B cell (primary cell): ENCODE measurements at regions not wholly inside any gene's neighbourhood (a gene's known extent, or its start where the extent isn't known, plus 50 kb on each side); places are given as distances from the start of the nearest gene placed in this dataset.

Experiments used
- ATAC-seq: fragments of 200-7000 bp; cut with Tn5 transposase; one replicate; pipeline ENCODE4 v1.10.0; 2021; ENCODE audit warnings: low read depth, mild to moderate bottlenecking, moderate number of reproducible peaks, moderate library complexity
- CTCF ChIA-PET: fragments of 350-600 bp; sonication (Branson Sonifier 250); formaldehyde crosslinking; loops from one replicate; lab custom pipeline; 2021; ENCODE audit warnings: antibody characterized with exemption, inconsistent platforms; lab: Charles Lee
- POLR2A ChIA-PET: fragments of 350-600 bp; sonication (Branson Sonifier 250); formaldehyde crosslinking; loops from one replicate; lab custom pipeline; 2021; ENCODE audit warnings: antibody characterized with exemption; lab: Charles Lee
- DNase-seq: peaks from one replicate; pipeline ENCODE4 v3.0.0; 2013
- H2AFZ ChIP-seq: 2 replicates; pipeline ENCODE4 v1.6.1; 2012; ENCODE audit warnings: mild to moderate bottlenecking, low read depth, low read length; ENCODE audit not compliant: insufficient read depth, poor library complexity, severe bottlenecking
- H3K27ac ChIP-seq, 2 donors: 1 replicate in 1 of 2; 2 replicates in 1 of 2; pipeline ENCODE4 v1.5.1; 2012 to 2013; ENCODE audit warnings: low read length in 2 of 2, mild to moderate bottlenecking in 2 of 2, moderate library complexity in 1 of 2
- H3K27me3 ChIP-seq, 4 experiments: fragments of 200-600 bp in 1 of 4; sonication (generic) in 1 of 4; replicated peaks in 1 of 4; 1 replicate in 2 of 4; 2 replicates in 2 of 4; pipeline versions ENCODE4 v1.6.1 to v1.7.0; 2013 to 2016; ENCODE audit warnings: low read length in 3 of 4, mild to moderate bottlenecking in 2 of 4, mixed read lengths in 1 of 4, moderate library complexity in 1 of 4; ENCODE audit not compliant: insufficient read depth in 4 of 4, control insufficient read depth in 3 of 4; ENCODE audit errors: control extremely low read depth in 1 of 4
- H3K36me3 ChIP-seq, 2 experiments: replicated peaks in 1 of 2; 1 replicate in 1 of 2; 2 replicates in 1 of 2; pipeline versions ENCODE4 v1.6.1 to v1.7.1; 2013; ENCODE audit warnings: low read length in 1 of 2; ENCODE audit not compliant: insufficient read depth in 2 of 2, control insufficient read depth in 1 of 2; ENCODE audit errors: control extremely low read depth in 1 of 2, extremely low read depth in 1 of 2
- H3K4me1 ChIP-seq, 2 donors: fragments of 200-600 bp in 1 of 2; sonication (generic) in 1 of 2; 1 replicate in 1 of 2; 2 replicates in 1 of 2; pipeline versions ENCODE4 v1.5.1 to v1.6.1; 2013 to 2017; ENCODE audit warnings: low read length in 2 of 2; ENCODE audit not compliant: control insufficient read depth in 2 of 2, insufficient read depth in 2 of 2
- H3K4me2 ChIP-seq: replicated peaks from 2 replicates; pipeline ENCODE3; 2012; ENCODE audit warnings: mild to moderate bottlenecking, low read depth, low read length; ENCODE audit not compliant: poor library complexity, severe bottlenecking
- H3K4me3 ChIP-seq, 5 experiments: fragments of 200-600 bp in 1 of 5; sonication (generic) in 1 of 5; 1 replicate in 3 of 5; 2 replicates in 2 of 5; pipeline versions ENCODE4 v1.5.1 to v1.7.0; 2011 to 2016; ENCODE audit warnings: low read length in 4 of 5, mild to moderate bottlenecking in 4 of 5, low read depth in 2 of 5, control low read depth in 1 of 5, moderate library complexity in 1 of 5; ENCODE audit not compliant: insufficient read depth in 1 of 5; ENCODE audit errors: control extremely low read depth in 1 of 5, extremely low read depth in 1 of 5
- H3K79me2 ChIP-seq: fragments of 200-600 bp; sonication (generic); one replicate; pipeline ENCODE4 v1.6.0; 2016; ENCODE audit warnings: low read length; ENCODE audit not compliant: control insufficient read depth, insufficient read depth
- H3K9ac ChIP-seq: fragments of 200-600 bp; sonication (generic); 2 replicates; pipeline ENCODE4 v1.6.1; 2017; ENCODE audit warnings: mild to moderate bottlenecking, low read length, moderate library complexity
- H3K9me3 ChIP-seq, 3 donors: one replicate each; pipeline versions ENCODE4 v1.6.1 to v1.7.1; 2013; ENCODE audit warnings: low read length in 2 of 3; ENCODE audit not compliant: control insufficient read depth in 2 of 3, insufficient read depth in 1 of 3; ENCODE audit errors: control extremely low read depth in 1 of 3
- H4K20me1 ChIP-seq: 2 replicates; pipeline ENCODE4 v1.6.0; 2012; ENCODE audit warnings: mild to moderate bottlenecking, low read length; ENCODE audit not compliant: insufficient read depth, control insufficient read depth, poor library complexity, severe bottlenecking
- H3K27ac Mint-ChIP-seq: one replicate; pipeline ENCODE4 v1.8.0; 2021; ENCODE audit warnings: mixed read lengths
- H3K27me3 Mint-ChIP-seq: one replicate; pipeline ENCODE4 v1.8.0; 2021; ENCODE audit warnings: mixed read lengths
- H3K4me1 Mint-ChIP-seq: one replicate; pipeline ENCODE4 v1.8.0; 2021; ENCODE audit warnings: mixed read lengths
- H3K4me3 Mint-ChIP-seq: one replicate; pipeline ENCODE4 v1.8.0; 2021; ENCODE audit warnings: mixed read lengths
- H3K9me3 Mint-ChIP-seq: one replicate; pipeline ENCODE4 v1.8.0; 2022; ENCODE audit warnings: mixed read lengths; ENCODE audit not compliant: insufficient read depth
- EZH2 ChIP-seq: IDR thresholded peaks from 2 replicates; pipeline ENCODE4 v1.6.1; 2012; ENCODE audit warnings: borderline replicate concordance, low read depth, mild to moderate bottlenecking, moderate library complexity, low read length; ENCODE audit not compliant: insufficient read depth, poor library complexity, severe bottlenecking
- WGBS: methylation state at CpG from one replicate; pipeline ENCODE4 v1.1.5; 2013; ENCODE audit warnings: missing lambda C conversion rate; ENCODE audit not compliant: insufficient coverage; 5-methylcytosine and 5-hydroxymethylcytosine counted together
- intact Hi-C: fragments of 100-400 bp; cut with micrococcal nuclease; formaldehyde crosslinking; loops from one replicate; pipeline ENCODE4 v1.10.0; 2022
- TF ChIP-seq, protein P1 (sequence below): fragments of 200-600 bp; IDR thresholded peaks from one replicate; pipeline ENCODE4 v1.8.0; 2022; ENCODE audit warnings: antibody characterized with exemption, mild to moderate bottlenecking

DNA sequence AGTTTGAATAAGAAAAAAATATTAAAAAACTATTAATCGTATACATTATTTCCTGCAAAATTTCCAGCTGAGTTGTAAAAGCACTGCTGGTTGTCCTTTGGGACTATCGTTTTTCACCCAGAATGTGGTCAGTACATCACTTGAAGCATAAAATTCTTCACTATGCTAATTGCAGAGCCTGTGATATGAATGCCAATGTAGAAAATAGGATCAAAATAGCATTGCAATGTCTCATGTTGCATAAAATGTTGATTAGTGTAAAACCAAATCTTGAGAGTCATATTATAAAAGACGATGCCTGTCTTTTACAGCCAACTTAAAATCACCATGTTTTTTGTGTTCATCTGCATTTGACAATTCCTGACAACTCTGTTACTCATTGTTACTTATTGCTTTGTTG, 207.7 kb downstream of the MMUT start:
- Histone ChIP-seq H3K4me1 (no peaks in the 10 kb centered on the region), H4K20me1 (no peaks in the 10 kb centered on the region), H3K4me2 (no peak overlapping the region), H2AFZ (no peak overlapping the region), H3K9me3 (no peaks in the 10 kb centered on the region), H3K79me2 (no peaks in the 10 kb centered on the region), H3K4me3 (no peak overlapping the region), H3K36me3 (no peaks in the 10 kb centered on the region), H3K27ac (no peak overlapping the region), H3K9ac (no peak overlapping the region), H3K27me3 (no peaks in the 10 kb centered on the region)
- Mint-ChIP-seq H3K4me1 (no peaks in the 10 kb centered on the region), H3K27ac (no peak overlapping the region), H3K4me3 (no peak overlapping the region), H3K27me3 (no peaks in the 10 kb centered on the region), H3K9me3 (peaks cover 2% of the 10 kb centered on the region)
- ChIA-PET POLR2A (no interaction called here), CTCF (no interaction called here)
- no CpG with 5 or more reads among the region's 3 CpGs for WGBS
- DNase-seq (no peak), ATAC-seq (no peak)
- TF ChIP-seq, protein P1, sequence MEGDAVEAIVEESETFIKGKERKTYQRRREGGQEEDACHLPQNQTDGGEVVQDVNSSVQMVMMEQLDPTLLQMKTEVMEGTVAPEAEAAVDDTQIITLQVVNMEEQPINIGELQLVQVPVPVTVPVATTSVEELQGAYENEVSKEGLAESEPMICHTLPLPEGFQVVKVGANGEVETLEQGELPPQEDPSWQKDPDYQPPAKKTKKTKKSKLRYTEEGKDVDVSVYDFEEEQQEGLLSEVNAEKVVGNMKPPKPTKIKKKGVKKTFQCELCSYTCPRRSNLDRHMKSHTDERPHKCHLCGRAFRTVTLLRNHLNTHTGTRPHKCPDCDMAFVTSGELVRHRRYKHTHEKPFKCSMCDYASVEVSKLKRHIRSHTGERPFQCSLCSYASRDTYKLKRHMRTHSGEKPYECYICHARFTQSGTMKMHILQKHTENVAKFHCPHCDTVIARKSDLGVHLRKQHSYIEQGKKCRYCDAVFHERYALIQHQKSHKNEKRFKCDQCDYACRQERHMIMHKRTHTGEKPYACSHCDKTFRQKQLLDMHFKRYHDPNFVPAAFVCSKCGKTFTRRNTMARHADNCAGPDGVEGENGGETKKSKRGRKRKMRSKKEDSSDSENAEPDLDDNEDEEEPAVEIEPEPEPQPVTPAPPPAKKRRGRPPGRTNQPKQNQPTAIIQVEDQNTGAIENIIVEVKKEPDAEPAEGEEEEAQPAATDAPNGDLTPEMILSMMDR: no peak
- no peak for TF ChIP-seq EZH2
- intact Hi-C loops: no loop called here

DNA sequence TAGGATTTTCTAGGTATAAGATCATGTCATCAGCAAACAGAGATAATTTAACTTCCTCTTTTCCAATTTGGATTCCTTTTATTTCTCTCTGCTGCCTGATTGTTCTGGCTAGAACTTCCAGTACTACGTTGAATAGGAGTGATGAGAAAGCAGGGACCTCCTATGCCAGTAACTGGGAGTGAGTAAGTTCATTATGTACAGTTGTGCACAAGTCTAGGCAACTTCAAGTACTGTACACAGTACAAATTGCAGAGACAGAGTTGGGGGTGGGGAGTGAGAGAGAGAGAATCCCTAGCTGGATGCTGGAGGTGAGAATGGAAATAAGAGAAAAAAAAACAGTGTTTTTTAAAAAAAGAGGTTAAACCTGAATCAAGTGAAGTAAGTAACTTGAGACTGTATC, 210.2 kb downstream of the MMUT start:
- ChIA-PET CTCF (no interaction called here), POLR2A (no interaction called here)
- Histone ChIP-seq H3K27ac (no peak overlapping the region), H3K36me3 (no peaks in the 10 kb centered on the region), H3K27me3 (no peaks in the 10 kb centered on the region), H3K4me2 (no peak overlapping the region), H3K9ac (no peak overlapping the region), H4K20me1 (no peaks in the 10 kb centered on the region), H3K79me2 (no peaks in the 10 kb centered on the region), H3K4me1 (no peaks in the 10 kb centered on the region), H3K4me3 (no peak overlapping the region), H2AFZ (no peak overlapping the region), H3K9me3 (no peaks in the 10 kb centered on the region)
- ATAC-seq (no peak), DNase-seq (no peak)
- Mint-ChIP-seq H3K27ac (no peak overlapping the region), H3K27me3 (no peaks in the 10 kb centered on the region), H3K4me1 (no peaks in the 10 kb centered on the region), H3K4me3 (no peak overlapping the region), H3K9me3 (no peaks in the 10 kb centered on the region)
- TF ChIP-seq, protein P1: no peak
- no peak for TF ChIP-seq EZH2
- intact Hi-C loops: no loop called here
- WGBS: no CpG with 5 or more reads among the region's 1 CpG
